VCaP (cell line): ENCODE measurements at regions not wholly inside any gene's neighbourhood (a gene's known extent, or its start where the extent isn't known, plus 50 kb on each side); places are given as distances from the start of the nearest gene placed in this dataset.

ENCODE experiments used
- H3K27ac ChIP-seq: fragments of 450-650 bp; 2 replicates; pipeline ENCODE4 v1.5.1; 2017
- TF ChIP-seq, protein P1 (sequence below): fragments of 450-650 bp; conservative IDR thresholded peaks from 2 replicates; pipeline ENCODE4 v1.5.1; 2017; ENCODE audit warnings: mild to moderate bottlenecking, moderate library complexity

- TF ChIP-seq, protein P1, sequence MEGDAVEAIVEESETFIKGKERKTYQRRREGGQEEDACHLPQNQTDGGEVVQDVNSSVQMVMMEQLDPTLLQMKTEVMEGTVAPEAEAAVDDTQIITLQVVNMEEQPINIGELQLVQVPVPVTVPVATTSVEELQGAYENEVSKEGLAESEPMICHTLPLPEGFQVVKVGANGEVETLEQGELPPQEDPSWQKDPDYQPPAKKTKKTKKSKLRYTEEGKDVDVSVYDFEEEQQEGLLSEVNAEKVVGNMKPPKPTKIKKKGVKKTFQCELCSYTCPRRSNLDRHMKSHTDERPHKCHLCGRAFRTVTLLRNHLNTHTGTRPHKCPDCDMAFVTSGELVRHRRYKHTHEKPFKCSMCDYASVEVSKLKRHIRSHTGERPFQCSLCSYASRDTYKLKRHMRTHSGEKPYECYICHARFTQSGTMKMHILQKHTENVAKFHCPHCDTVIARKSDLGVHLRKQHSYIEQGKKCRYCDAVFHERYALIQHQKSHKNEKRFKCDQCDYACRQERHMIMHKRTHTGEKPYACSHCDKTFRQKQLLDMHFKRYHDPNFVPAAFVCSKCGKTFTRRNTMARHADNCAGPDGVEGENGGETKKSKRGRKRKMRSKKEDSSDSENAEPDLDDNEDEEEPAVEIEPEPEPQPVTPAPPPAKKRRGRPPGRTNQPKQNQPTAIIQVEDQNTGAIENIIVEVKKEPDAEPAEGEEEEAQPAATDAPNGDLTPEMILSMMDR = no peak
- no peak overlapping the region for H3K27ac ChIP-seq
Measured at GRCh38 chr2:144668493-144669110, 148.7 kb upstream of the ZEB2 start.

GRCh38 chr2:144666032-144666431 is 146.1 kb upstream of the ZEB2 start:
- TF ChIP-seq, protein P1 = no peak

DNA sequence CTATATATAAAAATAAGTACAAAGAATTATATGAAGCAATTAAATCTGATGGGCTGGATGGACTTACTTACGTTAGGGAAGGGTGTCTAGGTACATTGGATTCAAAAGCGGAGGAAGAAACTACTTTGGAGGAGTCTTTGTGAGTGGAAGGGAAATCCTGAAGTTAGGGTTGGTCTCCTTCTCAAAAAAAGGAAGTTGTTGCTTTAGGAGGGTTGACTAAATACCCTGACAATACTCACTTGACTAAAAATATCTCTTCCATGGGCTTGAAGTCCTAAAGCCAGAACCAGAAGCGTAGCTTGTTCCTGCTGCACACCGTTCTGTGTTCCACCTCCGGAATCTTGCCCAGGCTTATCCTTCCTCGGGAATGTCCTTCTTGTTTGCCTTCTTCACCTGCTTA is 143.3 kb upstream of the ZEB2 start:
- TF ChIP-seq, protein P1 = no peak
- no peak overlapping the region for H3K27ac ChIP-seq

More at GRCh38 chr2:144666032-144666431, 146.1 kb upstream of the ZEB2 start:
- no peak overlapping the region for H3K27ac ChIP-seq

GRCh38 chr2:144660518-144661316 is 140.8 kb upstream of the ZEB2 start:
- H3K27ac ChIP-seq = no peak overlapping the region
- TF ChIP-seq, protein P1 = no peak

GRCh38 chr2:144659731-144660275 is 139.9 kb upstream of the ZEB2 start:
- H3K27ac ChIP-seq = no peak overlapping the region
- TF ChIP-seq, protein P1 = no peak

- H3K27ac ChIP-seq = no peak overlapping the region
- TF ChIP-seq, protein P1 = no peak
Measured at GRCh38 chr2:144654523-144654922, 134.6 kb upstream of the ZEB2 start.

- no peak overlapping the region for H3K27ac ChIP-seq
- TF ChIP-seq, protein P1 = no peak
Measured at GRCh38 chr2:144650907-144651306, 131.0 kb upstream of the ZEB2 start.
